ENCODE measurements at regions not wholly inside any gene's neighbourhood (a gene's known extent, or its start where the extent isn't known, plus 50 kb on each side); places are given as distances from the start of the nearest gene placed in this dataset.

DNA sequence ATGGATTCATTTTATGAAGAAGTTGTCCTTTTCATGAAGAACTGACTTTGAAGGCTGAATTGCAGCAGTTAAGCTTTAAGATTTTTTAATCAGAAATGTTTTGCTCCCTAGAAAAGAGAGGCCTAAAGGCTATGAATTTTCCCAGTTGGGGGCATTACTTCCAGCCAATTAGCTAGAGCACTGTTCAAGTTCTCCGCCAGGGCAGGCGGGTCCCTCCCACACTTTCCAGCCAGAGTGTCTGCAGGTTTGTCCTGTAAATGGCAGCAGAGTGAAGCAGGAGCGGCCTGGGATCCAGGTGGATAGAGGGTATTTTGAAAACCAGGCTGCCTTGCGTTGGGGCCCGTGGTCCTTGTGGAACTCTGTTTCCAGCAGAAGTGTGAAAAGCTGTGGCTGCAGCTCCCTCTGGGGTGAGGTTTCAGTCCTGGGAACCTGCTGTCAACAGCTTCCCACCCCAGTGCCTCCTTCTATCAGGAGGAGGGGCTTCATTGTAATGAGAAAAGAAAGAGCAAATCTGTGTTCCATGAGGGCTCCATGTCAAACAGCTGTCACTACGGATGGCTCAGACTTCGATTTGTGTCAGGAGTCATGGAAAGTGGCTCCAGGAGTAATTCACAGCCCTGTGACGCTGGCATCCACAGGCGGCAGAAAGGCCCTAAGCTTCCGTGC lies 210.7 kb upstream of the TMEM132C start:
- DNase-seq: no peak

DNA sequence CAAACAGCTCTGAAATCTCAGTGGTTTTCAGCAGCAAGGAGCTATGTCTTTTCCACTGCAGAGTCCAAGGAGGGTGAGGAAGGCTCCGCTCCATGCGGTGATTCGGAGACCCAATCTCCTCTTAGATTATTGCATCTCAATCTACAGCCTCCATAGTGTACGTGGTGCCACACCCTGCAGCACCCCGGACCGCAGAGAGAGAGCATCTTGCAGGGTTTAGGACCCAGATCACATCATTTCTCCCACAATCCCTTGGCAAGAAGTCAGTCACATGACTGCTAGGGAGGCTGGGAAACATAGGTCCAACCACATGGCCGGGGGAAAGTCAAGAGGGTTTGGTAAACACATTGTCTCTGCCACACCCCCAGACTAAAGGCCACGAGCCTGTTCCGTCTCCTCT lies 209.4 kb upstream of the TMEM132C start:
- no peak for DNase-seq

DNA sequence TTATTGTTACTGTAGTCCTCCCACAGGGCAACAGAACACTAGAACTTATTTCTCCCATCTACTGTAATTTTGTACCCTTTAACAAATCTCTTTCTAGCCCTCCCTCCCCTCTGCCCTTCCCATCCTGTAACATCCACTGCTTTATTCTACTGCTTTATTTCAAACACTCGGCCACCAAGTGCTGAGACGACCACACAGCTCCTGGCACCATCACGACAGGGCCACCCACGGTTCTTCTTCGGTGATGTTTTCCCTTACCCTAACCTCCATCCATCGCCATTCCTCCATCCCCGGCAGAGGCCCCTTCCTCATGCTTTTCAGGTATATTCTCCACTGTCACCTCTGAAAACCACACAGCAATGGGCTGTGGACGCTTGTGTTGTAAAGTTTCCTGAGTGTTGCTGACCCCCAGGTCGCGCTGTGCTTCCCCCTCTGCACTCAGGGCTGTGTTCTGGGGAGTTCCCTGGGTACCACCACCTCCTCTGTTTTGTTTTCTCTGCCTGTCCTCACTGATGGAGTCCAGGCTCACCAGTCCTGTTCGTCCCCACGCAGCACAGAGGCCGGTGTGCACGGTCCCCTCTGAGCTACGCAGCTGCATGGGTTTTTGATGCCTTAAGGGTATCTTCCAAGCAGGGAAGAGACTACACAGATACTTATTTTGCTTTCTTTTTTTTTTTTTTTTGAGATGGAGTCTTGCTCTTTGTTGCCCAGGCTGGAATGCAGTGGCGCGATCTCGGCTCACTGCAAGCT lies 207.2 kb upstream of the TMEM132C start:
- DNase-seq: no peak

DNA sequence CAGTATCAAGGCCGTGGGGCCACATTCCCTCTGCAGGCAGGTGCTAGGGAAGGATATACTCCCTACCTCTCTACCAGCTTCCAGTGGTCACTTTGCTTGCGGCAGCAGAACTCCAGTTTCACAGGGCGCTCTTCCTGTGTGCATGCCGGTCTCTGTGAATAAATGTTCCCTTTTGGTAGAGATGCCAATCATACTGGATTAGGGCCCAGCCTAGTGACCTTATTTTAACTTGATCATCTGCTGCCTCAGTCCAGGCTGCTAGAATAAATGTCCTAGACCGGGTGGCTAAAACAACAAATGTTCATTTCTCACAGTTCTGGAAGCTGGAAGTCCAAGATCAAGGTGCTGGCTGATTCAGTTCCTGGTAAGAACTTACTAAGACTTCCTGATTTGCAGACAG lies 198.8 kb upstream of the TMEM132C start:
- no peak for DNase-seq

DNA sequence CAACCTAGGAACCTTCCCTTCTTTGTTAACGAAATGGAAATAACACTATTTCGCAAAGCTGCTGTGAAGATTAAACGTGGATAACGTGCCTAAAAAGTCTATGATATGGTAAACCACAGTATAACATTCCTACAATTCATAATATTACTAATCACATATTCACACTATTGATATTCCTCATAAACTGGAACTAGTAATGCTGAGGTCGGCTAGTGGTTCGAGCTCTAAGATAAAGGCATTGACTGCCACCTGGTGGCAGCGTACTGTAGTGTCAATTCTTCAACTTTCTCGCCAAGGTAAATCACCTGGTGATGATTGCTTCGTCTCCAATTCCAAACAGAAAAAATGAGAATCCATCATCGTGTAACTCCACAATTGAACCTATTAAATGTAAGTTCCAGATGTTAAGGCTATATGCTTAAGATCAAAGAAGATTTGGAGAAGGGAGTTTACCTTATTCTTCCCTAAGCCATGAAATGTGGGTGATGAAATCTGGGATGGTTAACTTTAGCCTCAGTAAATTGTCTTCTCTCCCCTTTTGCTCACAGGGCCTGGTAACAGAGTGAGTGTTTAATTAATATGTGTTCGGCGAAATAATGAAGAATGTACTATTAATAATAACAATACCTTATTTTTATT lies 197.5 kb upstream of the TMEM132C start:
- DNase-seq: no peak

DNA sequence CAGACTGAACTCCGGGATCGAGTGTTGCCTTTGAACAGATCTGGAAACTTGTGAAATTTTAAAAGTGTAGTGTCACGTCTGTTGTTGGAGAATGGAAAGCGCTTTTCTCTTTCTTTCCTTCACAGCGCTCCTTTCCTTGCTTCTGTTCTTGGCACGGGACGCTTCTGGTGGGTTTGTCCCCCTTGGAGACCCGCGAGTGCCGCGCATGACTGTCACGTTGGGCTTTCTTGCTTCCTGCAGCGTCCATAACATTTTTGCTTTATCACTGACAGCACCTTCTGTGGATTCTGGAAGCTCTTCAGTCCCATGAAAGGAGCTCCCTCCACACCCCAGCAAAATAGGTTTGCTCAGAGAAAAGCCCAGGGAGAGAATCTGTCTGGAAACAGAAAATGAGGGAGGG lies 193.0 kb upstream of the TMEM132C start:
- DNase-seq: no peak

DNA sequence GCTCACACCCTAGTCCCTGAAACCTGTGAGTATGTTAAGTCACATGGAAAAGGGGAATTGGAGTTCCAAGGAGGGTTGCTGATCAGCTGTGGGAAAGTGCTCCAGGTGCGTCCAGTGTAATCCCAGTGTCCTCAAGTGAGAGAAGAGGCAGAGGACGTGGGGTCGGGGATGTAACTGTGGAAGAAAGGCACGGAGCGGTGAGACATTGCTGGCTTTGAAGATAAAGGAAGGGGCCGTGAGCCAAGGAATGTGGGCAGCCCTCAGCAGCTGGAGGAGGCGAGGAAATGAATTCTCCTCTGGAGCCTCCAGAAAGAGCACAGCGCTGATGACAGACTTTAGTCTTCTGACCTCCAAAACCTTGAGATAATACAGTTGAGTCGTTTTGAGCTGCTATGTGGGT lies 191.6 kb upstream of the TMEM132C start:
- no peak for DNase-seq

DNA sequence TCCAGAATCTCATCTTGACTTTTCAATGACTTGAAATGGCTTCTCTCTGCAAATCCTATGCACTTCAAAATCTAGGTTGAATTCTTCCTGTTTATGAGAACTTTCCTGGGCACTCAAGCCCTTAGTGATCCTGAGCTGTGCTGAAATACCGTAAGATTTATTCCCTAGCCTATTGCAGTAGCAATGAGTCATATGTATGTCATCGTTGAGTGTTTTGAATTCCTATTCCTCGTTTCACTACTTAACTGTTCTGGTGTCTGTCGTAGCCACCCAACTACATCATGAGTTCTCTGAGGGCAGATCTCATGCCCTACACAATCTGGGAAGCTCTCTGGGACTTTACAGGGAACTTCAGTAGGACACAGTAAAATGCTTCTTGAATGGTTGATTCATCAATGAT lies 190.8 kb upstream of the TMEM132C start:
- DNase-seq: no peak

DNA sequence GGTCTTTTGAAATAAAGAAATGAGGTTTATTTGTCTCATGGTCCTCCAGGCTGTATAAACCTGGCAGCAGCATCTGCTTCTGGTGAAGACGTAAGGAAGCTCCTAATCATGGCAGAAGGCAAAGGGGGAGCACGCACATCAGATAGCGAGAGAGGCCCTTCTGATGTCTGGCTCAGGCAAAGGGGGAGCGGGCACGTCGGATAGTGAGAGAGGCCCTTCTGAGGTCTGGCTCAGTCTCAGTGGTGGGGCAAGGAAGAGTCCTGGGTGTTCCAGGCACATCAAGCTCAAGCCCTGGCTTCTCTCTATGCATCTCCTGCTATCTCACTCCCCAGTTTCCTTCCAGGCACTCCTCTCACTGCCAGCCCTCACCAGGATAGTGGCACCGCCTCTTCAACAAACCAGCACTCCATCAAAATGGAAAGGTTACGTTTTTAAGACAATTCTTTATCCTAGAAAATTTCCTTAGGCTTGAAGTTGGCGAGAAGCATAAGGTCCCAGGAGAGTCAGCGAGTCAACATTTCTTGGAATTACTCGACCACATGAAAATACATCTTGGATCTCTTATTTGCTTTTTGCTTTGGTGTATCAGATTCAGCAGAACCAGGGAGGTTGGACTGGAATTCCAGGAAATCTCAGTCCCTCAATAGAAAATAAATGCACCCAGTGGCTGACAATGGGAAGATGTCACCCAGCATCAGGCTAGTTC lies 189.6 kb upstream of the TMEM132C start:
- no peak for DNase-seq

DNA sequence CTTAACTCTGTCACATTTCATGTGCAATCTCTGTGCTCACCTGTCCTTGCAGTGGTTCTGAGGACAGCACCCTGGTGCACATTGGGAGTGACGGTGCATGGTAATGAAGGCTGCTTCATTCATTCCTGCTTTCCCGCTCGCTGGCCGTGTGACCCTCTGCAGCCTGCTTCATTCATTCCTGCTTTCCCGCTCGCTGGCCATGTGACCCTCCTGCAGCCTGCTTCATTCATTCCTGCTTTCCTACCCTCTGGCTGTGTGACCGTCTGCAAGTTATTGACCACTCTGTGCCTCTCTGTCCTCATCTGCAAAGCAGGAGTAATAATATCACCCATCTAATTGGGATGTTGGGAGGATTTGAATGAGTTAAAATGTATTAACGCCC lies 189.1 kb upstream of the TMEM132C start:
- DNase-seq: no peak

DNA sequence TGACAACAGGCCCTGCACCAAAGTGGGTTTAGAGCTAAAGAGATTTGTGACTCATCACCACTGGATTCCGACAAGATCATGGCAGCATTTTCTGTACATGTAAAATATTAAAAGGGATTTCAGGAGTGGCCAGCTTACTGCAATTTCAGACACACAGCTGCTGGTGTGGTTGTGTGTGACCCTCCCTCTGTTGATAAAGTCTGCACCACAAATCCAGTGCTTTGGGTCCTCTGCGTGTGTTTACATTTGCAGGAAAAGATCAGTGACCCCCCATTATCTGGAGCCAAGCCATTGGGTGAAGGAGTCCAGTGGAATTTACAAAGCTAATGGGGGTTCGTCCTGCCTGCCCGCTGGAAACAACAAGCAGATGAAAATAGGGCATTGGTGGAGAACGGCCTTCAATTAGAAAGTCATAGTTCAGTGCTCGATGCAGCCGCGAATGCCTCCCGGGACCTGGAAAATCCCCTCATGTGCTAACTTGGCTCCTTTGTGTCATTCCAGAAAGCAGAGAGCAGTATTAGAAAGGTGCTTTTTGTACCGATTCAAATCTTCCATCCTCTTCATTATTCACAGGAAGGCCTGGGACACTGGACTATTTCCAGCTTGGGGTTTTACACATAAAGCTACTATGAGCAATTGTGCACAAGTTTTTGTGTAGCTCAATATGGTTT lies 188.5 kb upstream of the TMEM132C start:
- DNase-seq: no peak

DNA sequence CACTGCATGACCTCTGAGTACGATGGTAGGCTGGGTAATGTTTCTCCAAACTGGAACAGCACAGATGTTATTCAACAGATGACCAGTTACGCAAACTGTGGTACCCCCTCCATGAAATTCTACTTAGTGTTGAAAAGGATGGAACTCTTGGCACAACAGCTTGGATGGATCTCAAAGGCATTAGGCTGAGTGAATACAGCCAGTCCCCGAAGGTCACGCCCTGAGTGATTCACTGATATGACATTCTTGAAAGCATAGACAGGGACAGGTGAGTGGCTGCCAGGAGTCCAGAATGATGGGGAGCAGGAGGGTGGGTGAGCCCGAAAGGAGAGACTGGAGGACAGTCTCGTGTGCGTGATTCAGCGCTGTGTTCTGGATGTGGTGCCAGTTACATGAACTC lies 187.5 kb upstream of the TMEM132C start:
- no peak for DNase-seq

DNA sequence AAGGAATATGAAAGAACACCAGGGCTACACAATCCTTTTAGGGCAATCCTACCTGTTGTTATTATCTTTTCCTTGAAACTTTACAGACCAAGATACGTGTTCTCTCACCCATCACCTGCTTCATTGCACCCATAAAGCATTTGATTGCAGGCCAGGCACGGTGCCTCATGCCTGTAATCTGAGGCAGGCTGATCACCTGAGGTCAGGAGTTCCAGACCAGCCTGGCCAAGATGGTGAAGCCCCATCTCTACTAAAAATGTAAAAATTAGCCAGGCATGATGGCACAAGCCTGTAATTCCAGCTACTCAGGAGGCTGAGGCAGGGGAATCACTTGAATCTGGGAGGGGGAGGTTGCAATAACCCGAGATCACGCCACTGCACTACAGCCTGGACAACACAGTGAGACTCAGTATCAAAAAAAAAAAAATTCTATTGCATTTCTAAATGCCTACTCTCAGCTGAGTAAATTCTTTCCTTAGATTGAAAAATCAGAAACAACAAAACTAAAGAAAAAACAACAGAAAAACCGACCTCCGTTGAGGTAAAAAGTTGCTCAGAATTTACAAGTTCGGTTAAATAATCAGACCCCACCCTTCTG lies 183.7 kb upstream of the TMEM132C start:
- no peak for DNase-seq

DNA sequence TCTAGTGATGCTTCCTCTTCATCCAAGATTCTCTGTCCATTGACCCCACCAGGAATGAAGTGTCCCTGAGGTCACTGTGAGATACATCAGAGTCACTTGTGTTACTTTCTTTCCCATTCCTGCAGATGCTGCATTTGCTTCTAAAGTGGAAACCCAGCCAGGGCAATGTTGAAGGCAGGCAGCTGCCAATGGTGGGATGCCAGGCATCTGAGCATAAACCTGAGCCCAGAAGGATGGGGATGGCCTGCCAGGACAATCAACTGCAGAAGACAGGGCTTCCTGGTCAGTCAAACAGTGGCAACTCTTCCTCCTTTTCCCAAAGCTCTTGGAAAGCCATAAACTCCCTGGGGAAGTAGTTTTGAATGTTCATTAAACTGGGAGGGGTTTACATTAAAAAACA lies 178.0 kb upstream of the TMEM132C start:
- no peak for DNase-seq

DNA sequence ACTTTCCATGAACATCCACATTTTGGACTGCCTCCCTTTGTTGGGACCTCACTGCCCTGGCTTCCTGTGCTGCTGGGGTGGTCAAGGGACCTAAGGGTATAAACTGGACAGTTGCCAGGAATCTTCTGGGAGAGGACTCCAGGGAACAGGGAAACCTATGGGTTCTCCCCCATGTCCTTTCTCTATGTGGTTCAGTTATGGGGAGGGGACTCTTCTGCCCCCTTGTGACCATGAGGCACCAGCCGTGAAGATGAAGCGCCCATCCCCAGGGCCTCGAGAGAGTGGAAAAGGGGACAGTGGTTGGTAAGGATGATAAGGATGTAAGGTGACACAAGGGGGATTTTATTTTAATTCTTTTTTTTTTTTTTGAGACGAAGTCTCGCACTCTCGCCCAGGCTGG lies 177.0 kb upstream of the TMEM132C start:
- no peak for DNase-seq

DNA sequence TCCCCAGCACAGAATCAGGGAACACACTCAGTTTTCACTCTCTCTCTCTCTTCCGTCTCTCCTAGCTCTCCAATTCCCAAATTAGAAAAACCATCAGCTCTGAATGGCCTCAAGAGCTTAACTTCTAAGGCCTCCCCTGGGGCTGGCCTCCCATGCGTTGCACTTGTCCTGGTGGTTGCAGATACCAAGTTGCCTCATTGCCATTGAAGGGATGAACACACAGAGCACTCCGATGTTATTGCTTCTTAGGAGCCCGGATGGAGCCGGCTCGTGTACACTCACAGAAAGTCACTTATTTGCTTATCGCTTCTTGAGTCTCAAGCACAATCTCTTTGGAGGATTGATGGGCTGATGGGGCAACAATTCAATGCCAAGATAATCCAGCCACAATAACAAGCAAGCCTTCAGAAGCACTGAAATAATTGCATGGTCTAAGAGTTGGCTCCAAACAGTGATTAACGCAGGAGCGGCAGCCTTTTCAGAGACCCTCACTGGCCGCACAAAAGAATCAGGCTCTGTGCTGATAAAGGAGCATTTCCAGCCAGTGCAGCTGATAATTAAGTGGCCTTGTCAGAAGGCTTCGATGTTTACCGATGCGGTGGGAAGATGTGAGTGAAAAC lies 175.8 kb upstream of the TMEM132C start:
- DNase-seq: no peak

DNA sequence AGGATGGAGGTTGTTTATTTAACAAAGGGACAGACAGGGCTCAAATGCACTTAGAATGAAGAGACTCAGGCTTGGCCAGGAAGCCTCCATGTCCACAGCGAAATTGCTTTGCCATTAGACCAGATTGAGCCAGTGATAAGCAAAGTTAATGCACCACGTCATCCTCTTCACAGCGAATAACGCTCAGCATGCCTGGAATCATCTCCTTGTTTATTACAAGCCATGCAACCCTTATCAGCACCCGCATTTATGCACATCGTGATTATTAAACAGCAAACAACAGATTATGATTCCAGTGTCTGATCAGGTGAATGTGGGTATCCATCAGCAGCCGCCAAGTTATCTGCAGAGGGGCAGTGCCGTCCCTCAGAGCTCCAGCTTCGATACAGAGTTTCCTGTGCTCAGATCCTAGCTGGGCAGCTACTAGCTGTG lies 175.0 kb upstream of the TMEM132C start:
- DNase-seq: no peak

DNA sequence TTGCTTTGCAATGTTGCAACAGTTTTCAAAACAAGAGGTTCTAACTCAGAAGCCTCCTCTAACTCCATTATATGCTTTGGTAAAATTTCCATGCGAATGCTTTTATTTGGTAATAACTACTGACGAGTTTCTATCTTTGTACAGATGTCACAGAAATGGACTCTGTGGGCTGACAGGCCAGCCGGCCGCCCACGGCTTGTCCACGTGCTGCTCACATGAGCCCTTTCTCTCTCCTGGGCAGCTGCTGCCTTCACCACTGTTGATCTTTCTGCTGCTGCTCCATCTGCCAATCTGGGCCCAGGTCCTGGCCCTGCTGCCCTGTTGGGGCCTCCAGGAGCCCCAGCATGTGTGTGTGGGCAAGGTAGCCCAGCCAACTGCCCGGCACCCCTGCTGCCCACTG lies 168.2 kb upstream of the TMEM132C start:
- no peak for DNase-seq

DNA sequence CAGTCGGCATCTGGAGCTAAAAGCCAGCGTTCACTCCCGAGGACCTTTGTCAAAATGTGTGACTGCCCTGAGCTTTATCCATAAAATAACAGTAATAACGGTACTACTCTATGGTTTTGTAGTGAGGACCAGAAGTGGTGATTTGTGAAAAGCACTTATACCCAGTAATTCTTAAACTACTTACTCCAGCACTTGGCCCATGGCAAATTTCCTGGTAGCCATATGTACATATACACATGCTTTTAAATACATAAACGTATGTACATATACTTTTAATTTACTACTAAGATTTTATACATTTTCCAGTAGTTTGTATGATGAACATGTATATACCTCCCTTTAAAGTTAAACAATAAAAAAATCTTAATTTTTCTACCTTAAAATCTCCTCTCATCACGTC lies 163.8 kb upstream of the TMEM132C start:
- no peak for DNase-seq

DNA sequence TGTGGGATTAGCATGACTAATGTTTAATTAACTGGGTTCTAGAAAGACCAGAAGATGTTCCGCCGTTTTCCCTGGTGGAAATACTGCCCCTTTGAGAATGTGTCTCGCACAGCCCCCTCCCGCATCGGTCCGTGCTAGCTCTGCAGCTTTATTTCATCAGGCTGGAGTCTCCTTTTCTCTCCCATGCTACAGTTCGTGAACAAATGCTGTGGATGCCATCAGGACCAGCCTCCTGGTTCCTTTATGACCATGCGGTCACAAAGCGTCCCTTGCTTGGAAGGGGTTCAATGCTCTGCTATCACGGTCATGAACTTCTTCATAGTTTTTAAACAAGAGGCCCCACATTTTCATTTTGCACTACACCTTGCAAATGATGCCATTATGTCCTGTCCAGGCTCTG lies 157.7 kb upstream of the TMEM132C start:
- no peak for DNase-seq

DNA sequence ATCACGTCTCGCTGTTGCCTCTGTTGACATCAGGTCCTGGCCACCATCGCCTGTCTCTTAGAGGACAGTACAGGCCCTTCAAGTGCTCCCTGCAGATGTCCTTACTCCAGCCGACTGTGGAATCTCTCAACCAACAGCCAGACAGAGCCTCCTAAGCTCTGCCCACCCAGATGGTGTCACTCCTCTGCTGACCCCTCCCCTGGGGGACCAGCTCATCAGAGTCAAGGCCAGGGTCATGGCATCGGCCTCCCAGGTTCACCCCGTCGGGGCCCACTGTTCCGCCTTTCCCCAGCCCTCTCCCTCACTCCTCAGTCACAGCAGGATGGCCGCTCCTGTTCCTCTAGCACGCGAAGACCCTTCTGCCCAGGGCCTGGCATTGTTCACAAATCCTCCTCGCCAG lies 157.3 kb upstream of the TMEM132C start:
- no peak for DNase-seq

DNA sequence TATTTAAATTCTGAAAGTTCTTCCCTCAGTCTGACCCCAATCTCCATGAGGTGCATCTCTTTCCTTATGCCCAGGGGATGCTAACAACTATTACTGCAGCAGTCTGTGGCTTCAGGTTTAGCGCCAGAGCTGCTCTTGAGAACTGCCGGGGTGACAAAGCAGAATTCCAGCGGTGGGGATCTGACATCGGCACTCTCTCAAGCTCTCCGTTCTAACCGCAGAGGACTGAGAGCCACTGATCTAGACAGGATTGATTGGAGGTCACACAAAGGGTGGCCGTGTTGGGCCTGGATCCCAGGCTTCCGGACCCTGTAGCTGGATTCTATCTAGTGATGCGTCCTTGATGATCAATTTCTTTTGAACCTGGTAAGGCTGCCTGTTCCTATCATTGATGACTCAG lies 155.6 kb upstream of the TMEM132C start:
- no peak for DNase-seq

Measured in CD4-positive, alpha-beta T cell treated with Interleukin-4 for 1 hour (primary cell).